HG02938 (cell line): ENCODE measurements at regions not wholly inside any gene's neighbourhood (a gene's known extent, or its start where the extent isn't known, plus 50 kb on each side); places are given as distances from the start of the nearest gene placed in this dataset.

ENCODE experiments used
- ATAC-seq: cut with Tn5 transposase; IDR thresholded peaks from one replicate; pipeline ENCODE4 v1.9.1; 2021; ENCODE audit warnings: mild to moderate bottlenecking, moderate library complexity; ENCODE audit not compliant: unreplicated experiment

- ATAC-seq: no peak
These were observed 492.7 kb downstream of the RASEF start for GRCh38 chr9:82570226-82570625.

- ATAC-seq: no peak
These were observed 491.4 kb downstream of the RASEF start for GRCh38 chr9:82571540-82571939.

- ATAC-seq: no peak
These were observed 490.8 kb downstream of the RASEF start for GRCh38 chr9:82572146-82572545.

- no peak for ATAC-seq
These were observed 488.0 kb downstream of the RASEF start for GRCh38 chr9:82574911-82575310.

GRCh38 chr9:82580921-82581320 lies 482.0 kb downstream of the RASEF start:
- no peak for ATAC-seq

GRCh38 chr9:82581516-82581915 lies 481.4 kb downstream of the RASEF start:
- ATAC-seq: no peak

GRCh38 chr9:82581935-82582334 lies 481.0 kb downstream of the RASEF start:
- no peak for ATAC-seq

GRCh38 chr9:82582693-82583092 lies 480.2 kb downstream of the RASEF start:
- no peak for ATAC-seq

GRCh38 chr9:82583524-82583923 lies 479.4 kb downstream of the RASEF start:
- ATAC-seq: no peak

GRCh38 chr9:82584349-82584863 lies 478.5 kb downstream of the RASEF start:
- ATAC-seq: no peak

- no peak for ATAC-seq
These were observed 476.0 kb downstream of the RASEF start for GRCh38 chr9:82586918-82587356.

- ATAC-seq: no peak
These were observed 474.4 kb downstream of the RASEF start for GRCh38 chr9:82588301-82589180.

GRCh38 chr9:82590845-82591244 lies 472.1 kb downstream of the RASEF start:
- no peak for ATAC-seq

GRCh38 chr9:82593501-82593900 lies 469.4 kb downstream of the RASEF start:
- ATAC-seq: no peak

GRCh38 chr9:82597241-82598203 lies 465.4 kb downstream of the RASEF start:
- no peak for ATAC-seq

GRCh38 chr9:82598241-82599039 lies 464.5 kb downstream of the RASEF start:
- ATAC-seq: no peak

- ATAC-seq: no peak
These were observed 463.5 kb downstream of the RASEF start for GRCh38 chr9:82599336-82599949.

- no peak for ATAC-seq
These were observed 462.2 kb downstream of the RASEF start for GRCh38 chr9:82600536-82601292.

GRCh38 chr9:82601293-82601771 lies 461.6 kb downstream of the RASEF start:
- no peak for ATAC-seq
